ENCODE measurements at regions not wholly inside any gene's neighbourhood (a gene's known extent, or its start where the extent isn't known, plus 50 kb on each side); places are given as distances from the start of the nearest gene placed in this dataset.

DNA sequence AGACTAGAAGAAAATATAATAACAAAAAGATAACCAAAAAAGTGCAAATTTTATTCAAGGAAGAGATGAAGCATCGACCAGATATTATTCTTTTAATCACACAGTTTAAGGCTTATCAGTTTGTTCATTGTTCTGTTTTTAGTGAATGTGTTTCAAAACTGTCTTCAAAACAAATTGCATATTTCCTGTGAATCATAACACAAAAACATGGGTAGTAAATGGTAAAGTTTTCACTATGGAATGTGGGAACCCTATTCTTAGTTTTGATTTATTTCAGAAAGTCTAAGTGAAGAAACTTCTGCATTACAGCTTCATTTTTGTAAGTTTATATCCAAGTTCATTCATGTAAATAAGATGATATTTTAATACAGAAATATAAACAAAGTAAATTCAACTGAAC lies 207.6 kb upstream of the LUZP2 start:
- TF ChIP-seq BACH2 (CRISPR knock-in tag; IDR thresholded peaks at IDR 0.05; ENCODE audit: borderline replicate concordance), result no peak
- TF ChIP-seq, protein P1, sequence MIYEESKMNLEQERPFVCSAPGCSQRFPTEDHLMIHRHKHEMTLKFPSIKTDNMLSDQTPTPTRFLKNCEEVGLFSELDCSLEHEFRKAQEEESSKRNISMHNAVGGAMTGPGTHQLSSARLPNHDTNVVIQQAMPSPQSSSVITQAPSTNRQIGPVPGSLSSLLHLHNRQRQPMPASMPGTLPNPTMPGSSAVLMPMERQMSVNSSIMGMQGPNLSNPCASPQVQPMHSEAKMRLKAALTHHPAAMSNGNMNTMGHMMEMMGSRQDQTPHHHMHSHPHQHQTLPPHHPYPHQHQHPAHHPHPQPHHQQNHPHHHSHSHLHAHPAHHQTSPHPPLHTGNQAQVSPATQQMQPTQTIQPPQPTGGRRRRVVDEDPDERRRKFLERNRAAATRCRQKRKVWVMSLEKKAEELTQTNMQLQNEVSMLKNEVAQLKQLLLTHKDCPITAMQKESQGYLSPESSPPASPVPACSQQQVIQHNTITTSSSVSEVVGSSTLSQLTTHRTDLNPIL (CRISPR knock-in tag; IDR thresholded peaks at IDR 0.05; ENCODE audit: low read depth), result no peak
- TF ChIP-seq PATZ1 (CRISPR knock-in tag; IDR thresholded peaks at IDR 0.05; ENCODE audit: borderline replicate concordance), result no peak
- TF ChIP-seq TOX (CRISPR knock-in tag; IDR thresholded peaks at IDR 0.05; ENCODE audit: borderline replicate concordance), result no peak
- TF ChIP-seq PPARA (CRISPR knock-in tag; IDR thresholded peaks at IDR 0.05; ENCODE audit: borderline replicate concordance), result no peak
- TF ChIP-seq ZFP3 (CRISPR knock-in tag; IDR thresholded peaks at IDR 0.05), result no peak
- no peak for TF ChIP-seq ZNF565 (CRISPR knock-in tag; conservative IDR thresholded peaks at IDR 0.05; ENCODE audit: low read depth)
- TF ChIP-seq SNAI2 (CRISPR knock-in tag; IDR thresholded peaks at IDR 0.05), result no peak
- no peak for TF ChIP-seq ARNTL (CRISPR knock-in tag; IDR thresholded peaks at IDR 0.05; ENCODE audit: borderline replicate concordance, low read depth)
- TF ChIP-seq CSDC2 (CRISPR knock-in tag; IDR thresholded peaks at IDR 0.05), result no peak
- TF ChIP-seq TCF4 (CRISPR knock-in tag; IDR thresholded peaks at IDR 0.05; ENCODE audit: borderline replicate concordance), result no peak
- TF ChIP-seq ESRRG (CRISPR knock-in tag; IDR thresholded peaks at IDR 0.05), result no peak
- TF ChIP-seq ZNF70 (CRISPR knock-in tag; IDR thresholded peaks at IDR 0.05), result no peak
- TF ChIP-seq ZC3H10 (CRISPR knock-in tag; IDR thresholded peaks at IDR 0.05), result no peak
